ENCODE measurements at regions not wholly inside any gene's neighbourhood (a gene's known extent, or its start where the extent isn't known, plus 50 kb on each side); places are given as distances from the start of the nearest gene placed in this dataset.
"Not testable (repeated sequence)": the region's sequence is repeated elsewhere in the genome, so short reads cannot be mapped to it uniquely, and the experiment has no call there.

DNA sequence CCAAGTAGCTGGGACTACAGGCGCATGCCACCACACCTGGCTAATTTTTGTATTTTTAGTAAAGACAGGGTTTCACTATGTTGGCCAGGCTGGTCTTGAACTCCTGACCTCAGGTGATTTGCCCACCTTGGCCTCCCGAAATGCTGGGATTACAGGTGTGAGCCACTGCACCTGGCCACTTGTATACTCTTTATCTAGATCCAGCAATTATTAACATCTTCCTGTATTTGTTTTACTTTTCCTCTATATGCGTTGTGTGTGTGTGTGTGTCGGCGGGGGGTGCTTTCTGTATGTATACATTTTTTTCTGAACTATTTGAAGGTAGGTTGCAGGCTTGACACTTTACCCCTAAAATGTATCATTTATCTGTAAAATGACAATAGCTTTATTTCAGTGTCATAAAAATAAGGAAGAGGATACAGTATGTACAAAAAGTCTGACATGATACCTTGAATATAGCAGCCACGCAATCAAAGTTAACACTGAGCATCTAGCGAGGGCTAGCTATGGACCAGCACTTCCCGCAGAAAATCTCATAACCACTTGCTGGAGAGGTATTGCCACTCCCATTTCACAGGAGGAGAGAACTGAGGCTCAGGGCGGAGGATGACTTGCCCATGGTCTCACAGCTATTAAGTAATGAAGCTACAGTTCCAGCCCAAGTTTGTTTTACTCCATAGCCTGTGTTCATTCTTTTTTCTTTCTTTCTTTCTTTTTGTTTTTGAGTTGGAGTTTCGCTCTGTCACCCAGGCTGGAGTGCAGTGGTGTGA is 251.3 kb downstream of the MYCN start:
- Mint-ChIP-seq H3K27ac (no peak overlapping the region), H3K4me1 (ENCODE audit: low read depth) (no peaks in the 10 kb centered on the region), H3K9me3 (ENCODE audit: low read depth) (no peaks in the 10 kb centered on the region), H3K36me3 (no peaks in the 10 kb centered on the region), H3K27me3 (no peaks in the 10 kb centered on the region), H3K4me3 (no peak overlapping the region)

DNA sequence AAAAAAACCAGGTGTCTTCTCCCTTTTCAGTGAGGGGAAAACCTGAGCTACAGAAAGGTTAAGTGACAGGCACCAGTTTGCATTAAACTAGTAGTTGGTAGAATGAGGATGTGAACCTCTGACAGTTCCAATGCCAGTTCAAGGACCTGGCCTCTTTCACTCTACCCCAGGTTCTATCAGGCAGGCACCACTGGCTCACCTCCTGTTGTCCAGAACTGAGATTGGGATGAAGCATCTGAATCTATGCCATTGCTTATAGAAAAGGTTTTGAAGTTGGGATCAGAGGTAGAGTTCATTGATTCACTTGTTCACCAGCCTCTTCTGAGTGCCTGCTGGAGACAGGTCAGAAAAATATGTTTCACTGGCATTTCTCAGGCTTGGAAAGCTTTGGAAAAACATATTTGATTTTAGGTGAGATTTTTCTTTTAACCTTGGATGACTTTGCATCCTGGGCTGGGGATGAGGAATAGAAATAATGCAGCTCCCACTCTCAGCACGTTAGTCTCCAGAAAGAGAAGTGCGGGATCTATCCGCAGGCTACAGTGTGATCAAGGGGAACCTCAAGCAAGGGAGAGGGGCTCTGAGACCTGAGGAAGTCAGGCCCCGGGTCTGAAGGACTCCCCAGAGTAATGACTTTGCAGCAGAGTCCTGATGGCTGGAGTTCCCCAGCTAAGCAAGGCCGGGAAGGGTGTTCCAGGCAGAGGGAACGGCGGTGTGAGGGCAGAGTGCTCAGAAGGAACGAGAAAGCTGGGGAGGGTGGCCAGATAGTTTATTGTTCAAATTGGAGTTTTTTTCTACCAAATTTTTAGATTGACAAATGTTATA is 250.3 kb downstream of the MYCN start:
- H3K27ac Mint-ChIP-seq = no peak overlapping the region
- H3K27me3 Mint-ChIP-seq = no peaks in the 10 kb centered on the region
- H3K36me3 Mint-ChIP-seq = no peaks in the 10 kb centered on the region
- no peaks in the 10 kb centered on the region for H3K9me3 Mint-ChIP-seq (ENCODE audit: low read depth)
- H3K4me1 Mint-ChIP-seq (ENCODE audit: low read depth) = no peaks in the 10 kb centered on the region
- H3K4me3 Mint-ChIP-seq = no peak overlapping the region

- Mint-ChIP-seq H3K27me3 (no peaks in the 10 kb centered on the region), H3K36me3 (no peaks in the 10 kb centered on the region), H3K9me3 (ENCODE audit: low read depth) (no peaks in the 10 kb centered on the region), H3K4me3 (no peak overlapping the region), H3K27ac (no peak overlapping the region), H3K4me1 (ENCODE audit: low read depth) (no peaks in the 10 kb centered on the region)
Measured at GRCh38 chr2:16189836-16190160, 249.4 kb downstream of the MYCN start.

- no peaks in the 10 kb centered on the region for H3K9me3 Mint-ChIP-seq (ENCODE audit: low read depth)
- H3K36me3 Mint-ChIP-seq = no peaks in the 10 kb centered on the region
- no peak overlapping the region for H3K4me3 Mint-ChIP-seq
- H3K27ac Mint-ChIP-seq = no peak overlapping the region
- H3K27me3 Mint-ChIP-seq = no peaks in the 10 kb centered on the region
- no peaks in the 10 kb centered on the region for H3K4me1 Mint-ChIP-seq (ENCODE audit: low read depth)
Measured at GRCh38 chr2:16189029-16189835, 248.9 kb downstream of the MYCN start.

DNA sequence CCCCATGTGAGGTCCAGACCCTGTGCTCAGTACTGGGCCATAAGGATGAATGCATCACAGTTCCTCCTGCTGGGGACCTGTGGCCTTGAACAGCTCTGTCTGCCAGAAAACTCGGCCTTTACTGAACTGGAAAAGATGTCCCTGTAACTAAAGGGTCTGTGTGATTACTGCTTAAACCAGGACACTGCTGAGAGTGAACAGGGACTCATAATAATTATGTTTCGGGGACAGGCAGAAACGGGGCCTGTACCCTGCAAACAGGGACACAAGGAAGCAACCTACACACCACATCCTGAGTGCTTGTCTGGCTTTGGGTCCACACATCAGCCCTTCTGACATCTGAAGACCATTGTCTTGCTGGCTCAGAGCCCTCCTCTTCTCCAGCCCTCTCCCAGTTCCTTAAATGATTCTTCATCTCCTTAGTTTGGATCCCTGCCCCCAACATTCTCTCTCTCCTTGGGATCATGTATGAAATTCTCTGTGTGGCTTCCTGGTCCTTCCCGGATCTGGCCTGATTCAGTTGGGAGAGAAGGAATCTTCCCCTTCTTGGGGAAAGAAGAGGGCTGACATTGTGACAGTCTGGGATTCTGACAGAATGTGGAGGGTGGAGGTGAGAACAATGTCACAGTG is 248.0 kb downstream of the MYCN start:
- Mint-ChIP-seq H3K36me3 (no peaks in the 10 kb centered on the region), H3K27me3 (no peaks in the 10 kb centered on the region), H3K4me1 (ENCODE audit: low read depth) (no peaks in the 10 kb centered on the region), H3K9me3 (ENCODE audit: low read depth) (no peaks in the 10 kb centered on the region), H3K27ac (no peak overlapping the region), H3K4me3 (no peak overlapping the region)

GRCh38 chr2:16187482-16187817 is 247.1 kb downstream of the MYCN start:
- Mint-ChIP-seq H3K4me3 (no peak overlapping the region), H3K4me1 (ENCODE audit: low read depth) (no peaks in the 10 kb centered on the region), H3K27ac (no peak overlapping the region), H3K27me3 (no peaks in the 10 kb centered on the region), H3K9me3 (ENCODE audit: low read depth) (no peaks in the 10 kb centered on the region), H3K36me3 (no peaks in the 10 kb centered on the region)

GRCh38 chr2:16186661-16187481 is 246.5 kb downstream of the MYCN start:
- H3K4me3 Mint-ChIP-seq = no peak overlapping the region
- no peak overlapping the region for H3K27ac Mint-ChIP-seq

DNA sequence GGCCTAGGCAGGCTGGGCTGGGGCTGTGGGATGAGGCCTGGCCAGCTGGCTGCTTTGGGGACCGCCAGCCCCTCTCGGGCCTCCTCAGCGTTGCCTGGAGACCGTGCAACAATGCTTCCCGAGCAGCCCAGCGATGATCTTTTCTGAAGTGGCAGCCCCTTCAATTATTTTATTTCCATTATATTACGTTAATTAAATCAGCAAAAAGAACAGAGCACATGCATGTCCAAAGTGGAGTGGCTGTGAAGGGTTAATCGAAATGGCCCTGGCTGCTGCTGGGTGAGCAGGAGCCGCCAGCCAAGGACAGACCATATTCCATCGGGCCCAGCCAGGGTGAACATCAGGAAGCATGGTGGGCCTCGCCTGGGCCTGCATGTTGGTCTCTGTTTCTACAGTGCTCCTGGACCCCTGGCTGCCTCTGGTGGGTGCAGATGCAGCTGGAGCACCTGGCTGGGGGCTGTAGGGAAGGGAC is 245.5 kb downstream of the MYCN start:
- H3K9me3 Mint-ChIP-seq (ENCODE audit: low read depth) = no peaks in the 10 kb centered on the region
- no peaks in the 10 kb centered on the region for H3K27me3 Mint-ChIP-seq
- H3K4me3 Mint-ChIP-seq = no peak overlapping the region
- H3K27ac Mint-ChIP-seq = no peak overlapping the region
- no peaks in the 10 kb centered on the region for H3K4me1 Mint-ChIP-seq (ENCODE audit: low read depth)
- H3K36me3 Mint-ChIP-seq = no peaks in the 10 kb centered on the region

More at GRCh38 chr2:16186661-16187481, 246.5 kb downstream of the MYCN start:
- no peaks in the 10 kb centered on the region for H3K27me3 Mint-ChIP-seq
- H3K9me3 Mint-ChIP-seq (ENCODE audit: low read depth) = no peaks in the 10 kb centered on the region
- no peaks in the 10 kb centered on the region for H3K4me1 Mint-ChIP-seq (ENCODE audit: low read depth)
- H3K36me3 Mint-ChIP-seq = no peaks in the 10 kb centered on the region

DNA sequence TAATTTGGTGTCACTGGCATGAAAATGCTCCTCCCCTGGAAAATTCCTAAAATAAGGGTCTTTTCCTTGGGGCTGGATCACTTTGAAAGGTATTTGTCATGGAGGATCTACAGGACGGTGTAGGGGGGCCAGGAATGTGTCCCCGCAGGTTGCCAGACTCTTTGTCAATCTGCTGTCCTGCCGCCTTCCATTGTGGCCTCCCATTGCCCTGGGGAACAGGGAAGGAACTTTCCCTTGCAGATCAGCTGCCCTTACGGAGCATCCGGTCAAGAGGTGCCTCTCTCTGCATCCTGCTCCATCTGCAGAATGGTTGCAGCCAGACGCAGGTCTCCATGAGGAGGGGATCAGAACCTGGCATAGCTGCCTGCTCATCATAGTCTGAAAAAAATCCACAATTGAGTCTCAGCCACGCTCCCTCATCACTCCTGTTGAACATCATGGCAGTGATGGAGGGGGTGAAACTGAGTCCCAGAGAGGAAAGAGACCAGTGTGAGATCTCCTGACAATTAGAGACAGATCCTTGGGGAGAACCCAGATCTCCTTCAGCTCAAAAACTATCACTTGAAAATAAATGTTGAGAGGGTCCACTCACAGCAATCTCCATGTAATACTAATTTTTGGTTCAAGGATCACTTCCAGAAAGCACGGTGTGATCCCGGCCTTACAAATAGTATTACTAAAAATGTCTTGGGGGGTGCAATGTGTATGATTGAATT is 244.8 kb downstream of the MYCN start:
- Mint-ChIP-seq H3K36me3 (no peaks in the 10 kb centered on the region), H3K4me1 (ENCODE audit: low read depth) (no peaks in the 10 kb centered on the region), H3K9me3 (ENCODE audit: low read depth) (no peaks in the 10 kb centered on the region), H3K27ac (no peak overlapping the region), H3K27me3 (no peaks in the 10 kb centered on the region), H3K4me3 (no peak overlapping the region)

DNA sequence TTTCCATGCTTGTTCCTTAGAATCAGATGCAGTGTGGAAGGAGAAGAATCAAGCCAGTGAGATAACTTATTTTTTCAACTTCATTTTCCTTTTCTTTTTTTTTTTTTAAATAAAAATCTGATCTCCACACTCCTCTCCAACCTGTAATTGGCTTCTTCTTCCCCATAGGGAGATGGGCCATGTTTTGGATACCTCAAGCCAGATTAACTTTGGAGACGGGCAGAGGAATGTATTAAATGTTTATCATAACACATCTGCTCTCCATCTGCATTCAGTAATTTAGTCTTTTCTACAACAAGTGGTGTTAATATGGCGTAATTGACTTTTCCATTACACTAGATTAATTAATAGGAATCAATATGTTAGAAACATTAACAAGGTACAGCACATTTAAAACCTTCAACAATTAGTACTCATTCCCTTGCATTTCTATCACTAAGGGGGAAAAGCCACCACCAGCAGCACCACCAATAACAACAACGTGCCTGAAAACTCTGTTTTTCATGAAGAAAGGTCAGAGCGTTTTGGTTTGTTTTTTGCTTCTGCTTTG is 244.1 kb downstream of the MYCN start:
- H3K9me3 Mint-ChIP-seq (ENCODE audit: low read depth) = no peaks in the 10 kb centered on the region
- H3K27ac Mint-ChIP-seq = no peak overlapping the region
- H3K27me3 Mint-ChIP-seq = no peaks in the 10 kb centered on the region
- no peak overlapping the region for H3K4me3 Mint-ChIP-seq
- no peaks in the 10 kb centered on the region for H3K4me1 Mint-ChIP-seq (ENCODE audit: low read depth)
- no peaks in the 10 kb centered on the region for H3K36me3 Mint-ChIP-seq

DNA sequence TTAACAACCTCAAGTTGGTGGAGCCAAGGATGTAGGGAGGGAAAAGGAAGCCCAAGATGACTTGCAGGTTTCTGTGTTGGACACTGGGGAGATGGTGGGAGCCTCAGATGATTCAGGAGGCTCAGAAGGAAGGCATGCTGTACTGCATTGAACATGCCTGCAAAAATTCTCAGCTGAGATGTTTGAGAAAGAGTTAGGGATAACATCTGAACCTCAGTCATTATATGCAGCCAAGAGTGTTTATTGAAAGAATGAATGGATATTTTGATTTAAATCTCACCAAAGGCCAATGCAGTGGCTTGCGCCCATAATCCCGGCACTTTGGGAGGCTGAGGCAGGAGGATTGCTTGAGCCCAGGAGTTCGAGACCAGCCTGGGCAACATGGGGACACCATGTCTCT is 243.0 kb downstream of the MYCN start:
- Mint-ChIP-seq H3K4me1 (ENCODE audit: low read depth) (no peaks in the 10 kb centered on the region), H3K4me3 (no peak overlapping the region), H3K27ac (no peak overlapping the region), H3K9me3 (ENCODE audit: low read depth) (no peaks in the 10 kb centered on the region), H3K27me3 (no peaks in the 10 kb centered on the region), H3K36me3 (no peaks in the 10 kb centered on the region)

DNA sequence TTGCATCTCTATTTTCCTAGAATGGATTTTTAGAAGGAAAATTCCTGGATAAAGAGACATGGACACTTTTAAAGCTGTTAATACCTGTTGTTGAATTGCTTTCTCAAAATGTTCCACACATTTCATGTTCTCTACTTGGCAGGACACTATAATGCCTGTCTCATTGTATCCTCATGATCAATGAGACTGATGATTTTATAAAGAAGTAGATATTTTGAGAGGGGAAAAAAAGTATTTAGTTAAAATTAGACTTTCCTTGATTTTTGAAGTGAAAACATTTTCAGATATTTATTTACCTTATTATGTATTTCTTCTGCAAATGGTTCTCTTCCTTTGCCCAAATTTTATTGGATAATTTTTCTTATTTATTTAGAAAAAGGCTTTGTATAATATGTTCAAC is 242.5 kb downstream of the MYCN start:
- H3K27ac Mint-ChIP-seq = no peak overlapping the region
- H3K9me3 Mint-ChIP-seq (ENCODE audit: low read depth) = no peaks in the 10 kb centered on the region
- no peaks in the 10 kb centered on the region for H3K27me3 Mint-ChIP-seq
- H3K4me1 Mint-ChIP-seq (ENCODE audit: low read depth) = no peaks in the 10 kb centered on the region
- H3K36me3 Mint-ChIP-seq = no peaks in the 10 kb centered on the region
- H3K4me3 Mint-ChIP-seq = no peak overlapping the region

DNA sequence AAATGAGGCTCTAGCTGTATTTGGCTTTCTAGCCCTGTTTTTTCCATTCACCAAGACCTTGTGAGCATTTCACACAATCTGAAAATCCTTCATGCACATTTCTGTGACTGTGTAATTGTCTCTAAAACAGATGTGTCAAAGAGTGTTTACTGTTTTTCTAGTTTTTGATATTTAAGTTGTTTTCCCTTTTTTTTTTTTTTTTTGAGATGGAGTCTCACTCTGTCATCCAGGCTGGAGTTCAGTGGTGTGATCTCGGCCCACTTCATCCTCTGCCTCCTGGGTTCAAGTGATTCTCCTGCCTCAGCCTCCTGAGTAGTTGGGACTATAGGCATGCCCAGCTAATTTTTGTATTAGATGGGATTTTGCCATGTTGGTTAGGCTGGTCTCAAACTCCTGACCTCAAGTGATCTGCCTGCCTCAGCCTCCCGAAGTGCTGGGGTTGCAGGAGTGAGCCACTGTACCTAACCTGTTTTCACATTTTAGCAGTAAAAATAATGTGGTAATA is 242.0 kb downstream of the MYCN start:
- H3K9me3 Mint-ChIP-seq (ENCODE audit: low read depth); H3K4me3 Mint-ChIP-seq; H3K36me3 Mint-ChIP-seq; H3K27ac Mint-ChIP-seq; H3K4me1 Mint-ChIP-seq (ENCODE audit: low read depth); H3K27me3 Mint-ChIP-seq: not testable (repeated sequence)

Measured in activated naive CD8-positive, alpha-beta T cell (primary cell).